ENCODE measurements at regions not wholly inside any gene's neighbourhood (a gene's known extent, or its start where the extent isn't known, plus 50 kb on each side); places are given as distances from the start of the nearest gene placed in this dataset.

DNA sequence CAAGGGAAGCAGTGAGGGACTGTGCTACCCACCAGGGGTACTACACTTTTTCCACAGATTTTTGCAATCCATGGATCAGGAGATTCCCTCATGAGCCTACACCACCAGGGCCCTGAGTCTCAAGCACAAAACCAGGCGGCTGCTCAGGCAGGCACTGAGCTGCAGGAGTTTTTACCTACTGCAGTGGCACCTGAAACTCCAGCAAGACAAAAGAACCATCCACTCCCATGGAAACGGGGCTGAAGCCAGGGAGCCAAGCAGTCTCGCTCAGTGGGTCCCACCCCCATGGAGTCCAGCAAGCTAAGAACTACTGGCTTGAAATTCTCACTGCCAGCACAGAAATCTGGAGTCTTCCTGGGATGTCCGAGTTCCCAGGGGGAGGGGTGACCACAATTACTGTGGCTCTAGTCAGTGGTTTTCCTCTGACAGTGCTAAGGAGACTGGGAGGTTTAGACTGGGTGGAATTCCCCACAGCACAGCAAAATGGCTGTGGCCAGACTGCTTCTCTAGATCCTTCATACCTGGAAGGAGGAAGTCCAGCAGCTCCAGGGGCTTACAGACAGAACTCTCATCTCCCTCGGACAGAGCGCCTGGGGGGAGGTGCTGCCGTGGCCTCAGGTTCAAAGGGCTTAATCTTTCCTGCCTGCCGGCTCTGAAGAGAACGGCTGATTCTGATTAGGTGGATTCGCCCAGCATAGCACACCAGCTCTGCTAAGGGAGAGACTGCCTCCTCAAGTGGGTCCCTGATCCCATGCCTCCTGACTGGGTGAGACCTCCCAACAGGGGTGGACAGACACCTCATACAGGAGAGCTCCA lies 437.8 kb downstream of the LTN1 start:
- no peak for DNase-seq (ENCODE audit: low spot score)
- Mint-ChIP-seq H3K4me1 (ENCODE audit: low read depth) (no peaks in the 10 kb centered on the region), H3K9me3 (no peaks in the 10 kb centered on the region), H3K4me3 (ENCODE audit: low read depth) (no peak overlapping the region), H3K27me3 (ENCODE audit: low read depth) (no peaks in the 10 kb centered on the region), H3K36me3 (ENCODE audit: low read depth) (no peaks in the 10 kb centered on the region), H3K27ac (no peak overlapping the region)
- intact Hi-C loops (cut with micrococcal nuclease): no loop called here

DNA sequence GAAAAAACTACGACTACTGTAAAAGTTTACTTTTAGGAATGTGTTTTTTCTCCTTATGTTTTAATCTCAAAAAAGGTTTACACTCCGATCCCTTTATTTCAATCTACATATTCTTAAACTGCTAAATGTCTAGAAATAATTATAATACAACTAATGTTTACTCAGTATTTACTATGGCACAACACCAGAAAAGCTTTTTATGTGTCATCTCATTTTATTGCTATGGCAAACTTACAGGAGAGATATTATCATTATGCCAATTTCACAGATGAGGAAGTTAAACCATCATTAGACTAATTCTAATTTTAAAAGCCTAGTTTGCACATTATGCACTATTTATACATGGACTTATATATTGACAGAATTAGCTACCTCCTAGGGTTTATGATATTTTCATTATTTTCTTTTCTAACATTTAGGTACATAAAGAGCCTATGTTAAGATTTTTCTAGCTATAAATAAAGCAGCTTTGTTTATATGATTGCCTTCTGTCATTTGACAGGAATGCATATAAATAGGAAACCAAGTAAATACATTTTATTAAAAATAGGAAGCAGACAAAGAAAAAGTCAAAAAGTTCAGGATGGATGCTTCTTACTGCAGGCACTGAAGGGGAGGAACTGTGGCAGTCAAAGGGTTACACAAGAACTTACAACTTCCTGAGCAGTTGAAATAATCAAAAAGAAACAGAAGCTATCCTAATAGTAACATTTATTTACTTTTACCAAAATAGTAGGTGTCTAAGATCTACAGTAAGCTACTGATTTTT lies 442.4 kb downstream of the LTN1 start:
- no peak for DNase-seq (ENCODE audit: low spot score)
- H3K27me3 Mint-ChIP-seq (ENCODE audit: low read depth): no peaks in the 10 kb centered on the region
- H3K4me3 Mint-ChIP-seq (ENCODE audit: low read depth): no peak overlapping the region
- no peaks in the 10 kb centered on the region for H3K4me1 Mint-ChIP-seq (ENCODE audit: low read depth)
- no peaks in the 10 kb centered on the region for H3K9me3 Mint-ChIP-seq
- no peak overlapping the region for H3K27ac Mint-ChIP-seq
- intact Hi-C loops (cut with micrococcal nuclease): no loop called here
- no peaks in the 10 kb centered on the region for H3K36me3 Mint-ChIP-seq (ENCODE audit: low read depth)

DNA sequence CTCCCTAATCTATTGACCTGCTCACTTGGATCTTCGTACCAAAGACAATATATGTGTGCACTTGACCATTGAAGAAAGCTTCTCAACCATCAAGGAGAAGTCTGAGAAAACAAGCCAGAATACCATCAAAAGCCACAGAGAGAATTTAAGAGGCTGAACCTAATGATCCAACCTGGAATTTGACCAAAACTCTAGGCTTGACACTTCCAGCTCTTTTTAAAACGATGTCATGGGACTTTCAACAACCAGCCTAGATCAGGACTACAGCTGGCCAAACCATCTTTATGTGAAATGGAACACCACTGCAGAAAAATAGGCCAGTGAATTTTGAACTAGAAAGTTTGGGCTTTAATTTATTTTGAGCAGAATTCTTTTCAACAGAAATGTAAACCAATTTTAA lies 444.4 kb downstream of the LTN1 start:
- Mint-ChIP-seq H3K27me3 (ENCODE audit: low read depth) (no peaks in the 10 kb centered on the region), H3K4me1 (ENCODE audit: low read depth) (no peaks in the 10 kb centered on the region), H3K9me3 (no peaks in the 10 kb centered on the region), H3K36me3 (ENCODE audit: low read depth) (no peaks in the 10 kb centered on the region), H3K27ac (no peak overlapping the region), H3K4me3 (ENCODE audit: low read depth) (no peak overlapping the region)
- DNase-seq (ENCODE audit: low spot score): no peak
- intact Hi-C loops (cut with micrococcal nuclease): no loop called here

DNA sequence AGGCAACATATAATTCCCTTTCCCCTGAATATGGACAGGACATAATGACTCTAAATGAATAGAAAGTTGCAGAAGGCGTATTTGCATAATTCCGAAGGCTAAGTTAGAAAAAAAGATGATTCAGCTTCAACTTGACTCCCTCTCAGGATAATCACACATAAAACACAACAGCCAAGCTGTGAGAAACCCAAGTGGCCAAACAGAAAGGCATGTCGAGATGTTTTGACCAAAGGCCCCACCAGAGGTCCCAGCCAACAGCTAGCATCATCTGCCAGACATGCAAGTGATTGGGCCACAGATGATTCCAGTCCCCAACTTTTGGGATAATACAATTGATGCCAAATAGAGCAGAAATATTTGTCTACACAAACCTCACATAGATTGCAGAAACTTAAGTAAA lies 444.9 kb downstream of the LTN1 start:
- intact Hi-C loops (cut with micrococcal nuclease): no loop called here
- DNase-seq (ENCODE audit: low spot score): no peak
- Mint-ChIP-seq H3K9me3 (no peaks in the 10 kb centered on the region), H3K4me3 (ENCODE audit: low read depth) (no peak overlapping the region), H3K36me3 (ENCODE audit: low read depth) (no peaks in the 10 kb centered on the region), H3K27ac (no peak overlapping the region), H3K27me3 (ENCODE audit: low read depth) (no peaks in the 10 kb centered on the region), H3K4me1 (ENCODE audit: low read depth) (no peaks in the 10 kb centered on the region)

DNA sequence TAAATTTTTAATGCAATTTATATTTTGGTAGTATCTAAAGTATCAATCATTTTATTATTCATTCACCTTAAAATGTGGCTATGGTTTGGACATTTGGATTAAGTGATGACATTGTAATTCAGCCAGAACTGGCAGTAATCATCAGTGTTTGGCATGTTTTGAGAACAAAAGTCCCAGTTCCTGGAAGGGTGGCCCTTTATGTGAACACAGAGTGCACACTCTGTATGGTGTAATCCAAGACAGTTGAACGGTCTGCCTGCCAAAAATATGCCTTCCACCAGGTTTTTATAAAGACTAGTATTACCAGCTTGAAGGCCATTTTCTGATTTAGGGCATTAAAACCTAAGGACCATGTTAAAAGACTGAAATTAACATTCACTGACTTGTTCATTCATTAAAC lies 448.7 kb downstream of the LTN1 start:
- no peaks in the 10 kb centered on the region for H3K9me3 Mint-ChIP-seq
- no peaks in the 10 kb centered on the region for H3K27me3 Mint-ChIP-seq (ENCODE audit: low read depth)
- no peak for DNase-seq (ENCODE audit: low spot score)
- no peaks in the 10 kb centered on the region for H3K4me1 Mint-ChIP-seq (ENCODE audit: low read depth)
- H3K4me3 Mint-ChIP-seq (ENCODE audit: low read depth): no peak overlapping the region
- intact Hi-C loops (cut with micrococcal nuclease): no loop called here
- no peaks in the 10 kb centered on the region for H3K36me3 Mint-ChIP-seq (ENCODE audit: low read depth)
- H3K27ac Mint-ChIP-seq: no peak overlapping the region

DNA sequence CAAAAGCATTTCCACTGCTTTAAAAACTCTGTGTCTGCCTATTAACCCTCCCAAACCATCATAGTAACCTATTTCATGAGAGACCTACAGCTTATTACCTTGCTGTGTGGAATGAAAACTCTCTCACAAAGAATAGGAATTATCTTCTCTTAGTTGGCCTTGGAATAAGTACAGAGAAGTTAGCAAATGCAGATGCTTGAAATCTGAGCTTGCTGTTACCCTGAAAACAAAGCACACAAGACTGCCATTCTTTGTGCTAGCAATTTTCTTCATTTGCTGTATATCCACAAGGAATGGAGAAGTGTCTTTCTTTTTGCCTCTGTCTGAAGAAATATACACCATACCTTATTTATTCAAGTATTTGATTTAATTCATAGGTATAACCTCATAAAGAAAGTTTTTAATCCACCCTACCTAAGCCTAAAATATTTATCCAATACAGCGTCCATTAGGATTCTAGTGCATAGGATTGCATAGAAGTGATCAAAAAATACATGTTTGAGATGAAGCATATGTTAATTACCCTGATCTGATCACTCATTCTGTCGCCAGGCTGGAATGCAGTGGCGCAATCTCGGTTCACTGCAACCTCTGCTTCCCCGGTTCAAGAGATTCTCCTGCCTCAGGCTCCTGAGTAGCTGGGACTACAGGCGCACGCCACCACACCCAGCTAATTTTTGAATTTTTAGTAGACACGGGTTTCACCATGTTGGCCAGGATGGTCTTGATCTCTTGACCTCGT lies 451.1 kb downstream of the LTN1 start:
- DNase-seq (ENCODE audit: low spot score): no peak
- Mint-ChIP-seq H3K27me3 (ENCODE audit: low read depth) (no peaks in the 10 kb centered on the region), H3K4me1 (ENCODE audit: low read depth) (no peaks in the 10 kb centered on the region), H3K9me3 (no peaks in the 10 kb centered on the region), H3K27ac (no peak overlapping the region), H3K36me3 (ENCODE audit: low read depth) (no peaks in the 10 kb centered on the region), H3K4me3 (ENCODE audit: low read depth) (no peak overlapping the region)
- intact Hi-C loops (cut with micrococcal nuclease): no loop called here

DNA sequence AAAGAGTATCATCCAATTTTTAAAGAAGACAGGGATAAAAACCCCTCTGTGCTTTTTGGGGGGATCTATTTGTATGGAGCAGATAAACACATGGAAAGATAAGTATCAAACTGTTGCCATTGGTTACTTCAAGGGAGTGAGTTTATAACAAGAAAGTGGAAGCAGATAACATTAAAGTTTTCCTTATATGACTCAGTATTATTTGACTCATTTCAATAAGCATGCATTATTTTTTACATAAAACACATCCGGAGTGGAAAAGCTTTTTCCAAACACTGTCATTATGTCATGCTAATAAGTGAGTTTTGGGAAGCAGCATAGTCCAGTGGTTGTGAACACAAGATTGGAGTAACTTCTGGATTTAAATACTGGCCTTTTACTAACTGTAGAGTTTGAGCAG lies 452.2 kb downstream of the LTN1 start:
- Mint-ChIP-seq H3K36me3 (ENCODE audit: low read depth) (no peaks in the 10 kb centered on the region), H3K4me3 (ENCODE audit: low read depth) (no peak overlapping the region), H3K9me3 (no peaks in the 10 kb centered on the region), H3K4me1 (ENCODE audit: low read depth) (no peaks in the 10 kb centered on the region), H3K27me3 (ENCODE audit: low read depth) (no peaks in the 10 kb centered on the region), H3K27ac (no peak overlapping the region)
- DNase-seq (ENCODE audit: low spot score): no peak
- intact Hi-C loops (cut with micrococcal nuclease): no loop called here

DNA sequence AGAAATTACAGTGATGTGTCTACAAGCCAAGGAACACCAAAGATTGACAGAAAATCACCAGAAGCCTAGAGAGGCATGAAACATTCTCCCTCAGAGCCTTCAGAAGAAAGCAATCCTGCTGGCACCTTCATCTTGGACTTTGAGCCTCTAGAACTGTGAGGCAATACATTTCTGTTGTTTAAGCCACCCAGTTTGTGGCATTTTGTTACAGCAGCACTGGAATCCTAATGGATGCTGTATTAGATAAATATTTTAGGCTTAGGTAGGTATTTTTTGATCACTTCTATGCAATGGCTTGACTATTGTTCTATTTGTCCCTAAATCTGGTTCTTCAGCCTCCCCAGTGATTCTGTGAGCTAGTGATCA lies 453.1 kb downstream of the LTN1 start:
- Mint-ChIP-seq H3K27ac (no peak overlapping the region), H3K4me1 (ENCODE audit: low read depth) (no peaks in the 10 kb centered on the region), H3K27me3 (ENCODE audit: low read depth) (peaks cover 2% of the 10 kb centered on the region), H3K4me3 (ENCODE audit: low read depth) (no peak overlapping the region), H3K36me3 (ENCODE audit: low read depth) (no peaks in the 10 kb centered on the region), H3K9me3 (no peaks in the 10 kb centered on the region)
- no peak for DNase-seq (ENCODE audit: low spot score)
- intact Hi-C loops (cut with micrococcal nuclease): no loop called here

DNA sequence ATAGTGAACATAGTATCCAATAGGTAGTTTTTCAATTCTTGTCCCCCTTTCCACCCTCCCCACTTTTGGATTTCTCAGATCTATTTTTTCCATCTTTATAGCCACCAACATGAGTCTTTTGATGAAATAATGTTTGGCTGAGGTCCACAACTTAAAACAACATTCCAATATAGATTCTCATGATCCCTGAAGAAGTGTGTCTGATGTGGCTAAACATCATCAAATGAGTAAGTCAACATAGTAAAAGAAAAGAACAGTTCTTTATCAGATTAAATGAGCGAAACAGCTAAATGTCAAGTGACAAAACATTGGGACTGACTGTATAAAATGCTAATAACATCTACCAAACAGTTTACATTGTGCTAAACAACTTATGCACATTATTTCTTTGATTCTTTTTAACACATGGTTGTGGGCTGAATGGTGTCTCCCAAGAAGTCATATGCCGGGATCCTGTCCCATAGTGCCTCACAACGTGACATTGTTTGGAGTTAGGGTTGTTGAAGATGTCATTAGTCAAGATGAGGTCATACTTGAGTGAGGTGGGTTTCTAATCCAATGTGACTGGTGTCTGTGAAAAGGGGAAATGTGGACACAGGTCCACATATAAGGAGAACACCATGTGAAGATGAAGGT lies 453.6 kb downstream of the LTN1 start:
- Mint-ChIP-seq H3K36me3 (ENCODE audit: low read depth) (no peaks in the 10 kb centered on the region), H3K9me3 (no peaks in the 10 kb centered on the region), H3K4me1 (ENCODE audit: low read depth) (no peaks in the 10 kb centered on the region), H3K27me3 (ENCODE audit: low read depth) (peaks cover 2% of the 10 kb centered on the region), H3K4me3 (ENCODE audit: low read depth) (no peak overlapping the region), H3K27ac (no peak overlapping the region)
- intact Hi-C loops (cut with micrococcal nuclease): no loop called here
- DNase-seq (ENCODE audit: low spot score): no peak

DNA sequence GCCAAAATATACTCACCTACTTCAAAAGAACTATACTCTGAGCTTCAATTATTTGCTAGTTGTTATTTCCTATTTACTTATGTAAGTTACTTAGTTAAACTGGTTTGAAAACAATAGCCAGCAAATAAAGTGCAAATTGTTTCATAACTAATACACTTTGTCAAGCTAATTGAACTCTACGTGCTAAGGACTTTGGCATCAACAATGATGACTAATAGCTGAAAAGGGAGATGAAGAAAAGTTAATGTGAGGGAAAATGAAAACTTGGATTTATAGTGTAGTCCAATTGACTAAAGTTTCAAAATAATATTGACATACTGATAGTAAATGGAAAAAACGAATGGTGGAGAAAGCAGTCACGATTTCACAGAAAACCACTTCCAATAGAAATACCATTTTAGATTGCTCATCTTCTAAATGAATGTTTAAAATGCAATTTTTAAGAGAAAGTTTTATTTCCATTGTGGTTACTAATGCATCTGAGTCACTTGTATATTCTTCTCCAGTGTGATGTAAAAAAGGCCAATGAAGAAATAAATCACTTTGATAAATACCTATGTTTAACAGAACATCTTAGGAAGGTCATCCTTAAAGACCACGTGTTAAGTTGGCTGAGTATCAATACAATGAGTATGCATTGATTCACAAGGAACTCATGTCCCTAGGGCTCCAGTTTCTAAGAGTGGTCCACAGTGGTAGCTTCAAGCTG lies 455.2 kb downstream of the LTN1 start:
- no peak overlapping the region for H3K27ac Mint-ChIP-seq
- intact Hi-C loops (cut with micrococcal nuclease): no loop called here
- no peaks in the 10 kb centered on the region for H3K36me3 Mint-ChIP-seq (ENCODE audit: low read depth)
- no peak overlapping the region for H3K4me3 Mint-ChIP-seq (ENCODE audit: low read depth)
- no peaks in the 10 kb centered on the region for H3K9me3 Mint-ChIP-seq
- no peak for DNase-seq (ENCODE audit: low spot score)
- peaks cover 2% of the 10 kb centered on the region for H3K27me3 Mint-ChIP-seq (ENCODE audit: low read depth)
- no peaks in the 10 kb centered on the region for H3K4me1 Mint-ChIP-seq (ENCODE audit: low read depth)

DNA sequence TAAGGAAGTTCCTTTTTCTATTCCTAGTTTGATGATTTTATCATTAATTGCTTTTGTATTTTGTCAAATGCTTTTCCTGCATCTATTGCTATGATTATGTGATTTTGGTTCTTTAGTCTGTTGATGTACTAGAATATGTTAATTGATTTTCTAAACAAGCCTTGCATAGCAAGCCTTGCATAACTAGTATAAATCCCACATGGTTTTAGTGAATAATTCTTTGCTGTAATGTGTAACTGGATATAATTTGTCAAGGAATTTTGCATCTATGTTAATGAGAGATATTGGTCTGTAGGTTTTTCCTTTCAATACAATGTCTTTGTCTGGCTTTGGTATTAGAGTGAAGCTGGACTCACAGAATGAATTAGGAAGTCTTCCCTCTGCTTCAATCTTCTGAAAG lies 460.2 kb downstream of the LTN1 start:
- H3K9me3 Mint-ChIP-seq: no peaks in the 10 kb centered on the region
- no peaks in the 10 kb centered on the region for H3K4me1 Mint-ChIP-seq (ENCODE audit: low read depth)
- H3K27ac Mint-ChIP-seq: no peak overlapping the region
- intact Hi-C loops (cut with micrococcal nuclease): no loop called here
- H3K36me3 Mint-ChIP-seq (ENCODE audit: low read depth): no peaks in the 10 kb centered on the region
- DNase-seq (ENCODE audit: low spot score): no peak
- no peak overlapping the region for H3K4me3 Mint-ChIP-seq (ENCODE audit: low read depth)
- peaks cover 4% of the 10 kb centered on the region for H3K27me3 Mint-ChIP-seq (ENCODE audit: low read depth)

DNA sequence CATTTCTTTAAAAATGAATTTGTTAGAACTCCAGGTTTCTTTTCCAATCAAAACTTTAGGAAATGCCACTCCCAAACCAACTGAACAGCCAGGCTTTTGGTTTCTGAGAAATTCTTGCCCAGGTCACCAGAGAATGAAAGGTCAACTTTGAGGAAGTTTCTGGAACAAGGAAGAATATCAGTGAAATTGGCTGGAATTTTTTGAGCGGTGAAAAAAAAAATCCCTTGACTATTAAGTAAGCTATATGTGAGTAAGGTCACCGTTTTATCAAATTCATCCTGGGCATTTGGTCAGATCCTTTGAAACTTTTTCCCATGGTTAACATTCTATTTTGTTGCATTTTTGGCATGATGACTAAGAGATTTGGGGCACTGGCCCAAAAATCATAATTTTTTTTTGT lies 469.3 kb downstream of the LTN1 start:
- H3K27me3 Mint-ChIP-seq (ENCODE audit: low read depth): peaks cover 4% of the 10 kb centered on the region
- no peaks in the 10 kb centered on the region for H3K4me1 Mint-ChIP-seq (ENCODE audit: low read depth)
- H3K36me3 Mint-ChIP-seq (ENCODE audit: low read depth): no peaks in the 10 kb centered on the region
- H3K27ac Mint-ChIP-seq: no peak overlapping the region
- H3K4me3 Mint-ChIP-seq (ENCODE audit: low read depth): no peak overlapping the region
- H3K9me3 Mint-ChIP-seq: no peaks in the 10 kb centered on the region
- intact Hi-C loops (cut with micrococcal nuclease): no loop called here
- no peak for DNase-seq (ENCODE audit: low spot score)
